Heart left ventricle (tissue), 13 donors: ENCODE measurements at regions not wholly inside any gene's neighbourhood (a gene's known extent, or its start where the extent isn't known, plus 50 kb on each side); places are given as distances from the start of the nearest gene placed in this dataset.

Experiments used
- CTCF ChIP-seq, 12 donors: fragments of 200-600 bp; sonication (generic) in 4 of 12; IDR thresholded peaks; one replicate each; pipeline versions ENCODE4 v1.5.0 to v1.8.0; 2018 to 2022; ENCODE audit warnings: antibody characterized with exemption in 12 of 12, mild to moderate bottlenecking in 5 of 12
- POLR2A ChIP-seq, 2 donors: fragments of 450-650 bp; IDR thresholded peaks; one replicate each; pipeline ENCODE4 v1.6.1; 2017; ENCODE audit warnings: antibody characterized with exemption in 2 of 2, mild to moderate bottlenecking in 2 of 2, moderate library complexity in 2 of 2
- donor health status: ischemic (EF 13 %, LVEDD 7.1; RV severe dilation, severe dysfunction).
- donor health status: DM: no; HTN: yes; CAD: no.
- donor health status: DM: no; HTN: no; CAD: no.
- donor health status: ischemic (EF 25% LVEDD 6.9; RV normal size, moderate dysfunction).
- donor health status: ischemic (EF 25% LVEDD 5.7; RV mildly dilated, moderate dysfunction).
- donor health status: ischemic (EF 35%, LVEDD 5.7; RV mildly dilated, moderate dysfunction).
- donor health status: nonischemic (EF 11% LVEDD 7.7; RV severe dilation, severe dysfunction).
- donor health status: DM: yes; HTN: yes; CAD: no.
- donor health status: PGD.
- donor health status: ischemic (EF 29% LVEDD 5.4; RV normal size, mild dysfunction).
- donor health status: nonischemic (EF 23%, LVEDD 6.1; RV moderate dilation, normal function).

GRCh38 chr6:167575158-167575696 is 250.3 kb downstream of the TTLL2 start:
- no peak for TF ChIP-seq CTCF (IDR thresholded peaks at IDR 0.05)
- TF ChIP-seq POLR2A (IDR thresholded peaks at IDR 0.05) = no peak
